ENCODE measurements at regions not wholly inside any gene's neighbourhood (a gene's known extent, or its start where the extent isn't known, plus 50 kb on each side); places are given as distances from the start of the nearest gene placed in this dataset.

- DNase-seq (ENCODE audit: low read depth) = no peak
- TF ChIP-seq CTCF (IDR thresholded peaks at IDR 0.05; ENCODE audit: control insufficient read depth, extremely low read depth, insufficient read depth) = no peak
- no peak overlapping the region for H3K4me3 ChIP-seq (ENCODE audit: low read depth, low read length)
Observed at GRCh38 chr12:68410018-68410660, 78.0 kb upstream of the MDM1 start.

GRCh38 chr12:68411371-68411770 is 79.2 kb upstream of the MDM1 start:
- TF ChIP-seq CTCF (IDR thresholded peaks at IDR 0.05; ENCODE audit: control insufficient read depth, extremely low read depth, insufficient read depth) = no peak
- H3K4me3 ChIP-seq (ENCODE audit: low read depth, low read length) = no peak overlapping the region
- DNase-seq (ENCODE audit: low read depth) = no peak

GRCh38 chr12:68414988-68415387 is 82.8 kb upstream of the MDM1 start:
- H3K4me3 ChIP-seq (ENCODE audit: low read depth, low read length) = no peak overlapping the region

GRCh38 chr12:68416350-68416749 is 84.2 kb upstream of the MDM1 start:
- no peak for DNase-seq (ENCODE audit: low read depth)
- H3K4me3 ChIP-seq (ENCODE audit: low read depth, low read length) = no peak overlapping the region
- TF ChIP-seq CTCF (IDR thresholded peaks at IDR 0.05; ENCODE audit: control insufficient read depth, extremely low read depth, insufficient read depth) = no peak

More at GRCh38 chr12:68414988-68415387, 82.8 kb upstream of the MDM1 start:
- no peak for TF ChIP-seq CTCF (IDR thresholded peaks at IDR 0.05; ENCODE audit: control insufficient read depth, extremely low read depth, insufficient read depth)
- DNase-seq (ENCODE audit: low read depth) = no peak

- no peak for TF ChIP-seq CTCF (IDR thresholded peaks at IDR 0.05; ENCODE audit: control insufficient read depth, extremely low read depth, insufficient read depth)
- DNase-seq (ENCODE audit: low read depth) = no peak
- no peak overlapping the region for H3K4me3 ChIP-seq (ENCODE audit: low read depth, low read length)
Observed at GRCh38 chr12:68416826-68417225, 84.7 kb upstream of the MDM1 start.

- TF ChIP-seq CTCF (IDR thresholded peaks at IDR 0.05; ENCODE audit: control insufficient read depth, extremely low read depth, insufficient read depth) = no peak
- H3K4me3 ChIP-seq (ENCODE audit: low read depth, low read length) = no peak overlapping the region
- no peak for DNase-seq (ENCODE audit: low read depth)
Observed at GRCh38 chr12:68418137-68418460, 85.9 kb upstream of the MDM1 start.

Measured in LNCaP clone FGC (cell line).